Left forelimb (tissue), 1 donor: ENCODE measurements at regions not wholly inside any gene's neighbourhood (a gene's known extent, or its start where the extent isn't known, plus 50 kb on each side); places are given as distances from the start of the nearest gene placed in this dataset.

Experiments used
- DNase-seq: peaks from one replicate; pipeline ENCODE4 v3.0.0-alpha.2; 2018; ENCODE audit warnings: low spot score

DNA sequence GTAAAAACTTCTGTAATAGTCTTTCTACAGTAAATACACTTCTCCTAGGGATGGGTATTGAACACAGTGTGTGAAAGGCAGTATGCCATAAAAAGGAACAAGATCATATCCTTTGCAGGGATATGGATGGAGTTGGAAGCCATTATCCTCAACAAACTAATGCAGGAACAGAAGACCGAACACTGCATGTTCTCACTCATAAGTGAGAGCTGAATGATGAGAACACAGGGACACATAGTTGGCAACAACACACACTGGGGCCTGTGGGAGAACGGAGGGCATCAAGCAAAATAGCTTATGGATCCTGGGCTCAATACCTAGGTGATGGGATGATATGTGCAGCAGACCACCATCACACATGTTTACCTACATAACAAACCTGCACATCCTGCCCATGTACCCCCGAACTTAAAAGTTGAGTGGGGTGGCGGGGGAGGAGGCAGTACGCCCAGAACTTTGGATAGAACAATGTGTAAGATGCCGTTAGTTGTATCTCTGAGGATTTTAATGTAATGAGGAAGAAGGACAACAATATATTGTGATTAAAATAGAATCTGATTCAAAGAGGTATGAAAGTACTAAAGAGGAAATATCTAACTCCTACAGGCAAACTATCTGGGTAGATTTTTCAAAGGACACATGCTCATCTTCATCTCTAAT, 183.2 kb downstream of the NDFIP2 start:
- DNase-seq = no peak

DNA sequence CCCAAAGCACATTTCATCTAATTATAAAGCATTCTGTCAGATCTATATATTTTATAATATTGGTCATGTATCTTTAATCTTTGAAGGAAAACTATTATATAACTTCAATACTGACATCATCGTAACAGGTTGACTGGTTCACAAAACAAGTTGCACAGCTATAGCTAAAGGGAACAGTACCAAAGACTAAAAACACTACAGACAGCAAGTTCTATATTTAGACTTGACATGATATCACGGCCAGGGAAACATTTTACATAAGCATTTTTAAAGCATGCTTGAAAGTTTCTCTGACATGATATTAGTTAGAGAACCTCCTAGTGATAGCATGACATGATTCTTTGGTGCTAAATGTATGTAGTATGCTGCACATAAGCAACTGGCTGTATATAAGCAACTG, 182.5 kb downstream of the NDFIP2 start:
- DNase-seq = no peak

DNA sequence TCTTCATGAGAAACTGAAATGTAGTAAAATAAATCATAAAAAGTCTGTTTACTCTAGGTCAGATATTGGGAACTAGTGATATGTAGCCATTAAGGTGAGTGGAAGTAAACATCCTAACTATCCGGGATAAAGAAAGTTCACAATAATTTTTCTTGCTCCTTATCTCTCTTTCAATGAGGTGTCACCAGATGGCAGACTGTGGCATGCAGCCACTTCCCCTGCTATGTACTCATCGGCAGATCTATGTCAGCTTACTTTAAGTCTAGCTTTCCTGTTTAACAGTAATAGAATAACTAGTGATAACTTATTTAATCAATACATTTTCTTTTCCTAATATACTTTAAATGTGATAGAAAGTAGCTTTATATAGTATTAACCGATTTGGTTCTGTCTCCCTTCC, 181.9 kb downstream of the NDFIP2 start:
- no peak for DNase-seq

DNA sequence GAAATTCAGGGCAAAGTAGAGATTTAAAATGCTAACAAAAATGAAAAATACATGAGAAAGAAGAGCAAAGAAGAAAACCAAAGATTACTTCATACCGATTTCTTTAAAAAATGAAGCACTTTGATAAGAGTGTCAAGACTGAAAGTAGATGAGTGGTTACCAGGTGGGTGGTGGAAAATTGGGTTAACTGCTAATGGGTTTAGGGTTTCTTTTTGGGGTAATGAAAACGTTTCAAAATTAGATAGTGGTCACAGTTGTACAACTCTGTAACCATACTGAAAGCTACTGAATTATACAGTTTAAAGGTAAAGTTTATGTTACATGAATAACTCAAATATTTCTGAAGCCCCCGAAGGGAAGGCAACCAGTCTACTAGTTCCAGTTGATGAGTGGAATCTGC, 179.4 kb downstream of the NDFIP2 start:
- no peak for DNase-seq

DNA sequence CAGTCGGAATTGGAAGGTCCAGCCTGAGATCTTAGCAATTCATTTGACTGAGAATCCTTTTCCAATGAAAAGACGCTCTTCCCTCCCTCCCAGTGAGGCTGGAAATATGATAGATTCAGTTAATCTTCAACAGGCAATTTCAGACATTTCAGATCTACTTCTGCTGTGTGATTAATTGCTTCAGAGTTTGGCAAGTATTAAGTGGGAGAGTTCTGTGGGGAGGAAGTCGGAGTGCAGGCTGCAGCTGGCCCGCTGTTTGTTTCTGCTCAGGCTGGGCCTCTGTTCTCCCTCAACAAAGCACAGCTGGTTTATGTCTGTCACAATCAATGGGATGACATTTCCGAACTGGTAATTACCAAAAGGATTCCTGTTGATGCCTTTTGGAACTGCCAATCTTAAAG, 178.2 kb downstream of the NDFIP2 start:
- DNase-seq = no peak

DNA sequence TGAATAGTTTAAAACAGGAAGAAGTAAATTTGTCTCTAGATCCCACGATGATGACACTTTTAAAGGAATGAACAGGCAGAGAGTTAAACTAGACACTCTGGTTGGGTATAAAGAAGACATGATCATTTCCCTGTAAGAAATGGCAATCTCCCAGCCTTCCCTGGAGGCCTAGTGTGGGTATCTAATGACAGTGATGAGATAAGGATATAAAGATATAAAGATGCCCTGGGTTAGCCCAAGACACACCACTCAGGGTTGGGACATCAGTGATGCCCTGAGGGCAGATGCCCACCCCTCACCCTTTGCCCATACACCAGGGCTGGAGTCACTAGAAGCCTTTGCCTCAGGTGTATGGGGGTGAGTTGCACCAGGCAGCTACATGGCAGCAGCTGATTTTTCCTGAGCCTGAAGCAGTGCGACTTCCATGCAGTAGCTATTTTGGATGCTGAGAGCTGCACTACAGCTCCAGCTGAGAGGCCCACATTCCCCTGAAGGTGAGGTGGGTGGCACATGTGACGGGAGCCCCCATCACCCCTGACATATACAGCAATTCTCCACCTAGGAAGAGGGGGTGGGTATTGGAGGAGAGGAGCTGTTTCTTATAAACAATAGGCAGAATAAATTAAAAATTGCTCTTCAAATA, 177.5 kb downstream of the NDFIP2 start:
- DNase-seq = no peak

DNA sequence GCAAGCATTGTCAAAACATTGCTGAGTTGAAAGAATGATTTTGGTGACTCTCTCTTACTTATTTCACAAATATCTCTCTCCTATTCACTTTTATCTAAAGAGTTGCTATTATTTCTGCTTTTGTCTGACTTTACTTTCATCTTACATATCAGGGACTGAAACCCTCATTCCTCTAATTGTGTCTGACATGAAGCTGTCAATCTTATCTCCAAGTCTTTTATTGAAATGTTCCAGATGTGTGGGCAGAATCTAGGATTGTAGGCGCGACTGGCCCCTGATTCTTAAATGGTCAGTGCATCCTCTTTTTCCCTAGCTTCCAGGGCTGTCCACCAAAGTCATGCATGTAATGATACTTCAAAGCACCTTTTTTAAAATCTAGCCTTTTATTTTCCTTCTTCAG, 174.6 kb downstream of the NDFIP2 start:
- DNase-seq = no peak

DNA sequence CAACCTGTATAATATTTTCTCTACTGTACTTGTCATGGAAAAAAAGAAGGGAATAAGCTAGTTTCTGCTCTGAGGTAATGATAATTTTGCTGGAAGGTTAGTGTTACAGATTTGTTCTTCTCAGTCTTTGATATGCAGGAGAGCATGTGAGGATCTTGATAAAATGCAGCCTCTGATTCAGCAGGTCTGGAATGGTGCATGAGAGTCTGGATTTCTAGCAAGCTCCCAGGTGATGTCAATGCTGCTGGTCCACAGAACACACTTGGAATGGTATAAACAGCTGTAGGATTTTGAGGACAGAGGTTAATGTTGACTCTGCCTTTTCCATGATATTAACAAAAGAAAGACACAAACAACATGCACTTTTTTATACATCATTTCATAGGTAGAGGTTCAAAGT, 173.6 kb downstream of the NDFIP2 start:
- DNase-seq = no peak

DNA sequence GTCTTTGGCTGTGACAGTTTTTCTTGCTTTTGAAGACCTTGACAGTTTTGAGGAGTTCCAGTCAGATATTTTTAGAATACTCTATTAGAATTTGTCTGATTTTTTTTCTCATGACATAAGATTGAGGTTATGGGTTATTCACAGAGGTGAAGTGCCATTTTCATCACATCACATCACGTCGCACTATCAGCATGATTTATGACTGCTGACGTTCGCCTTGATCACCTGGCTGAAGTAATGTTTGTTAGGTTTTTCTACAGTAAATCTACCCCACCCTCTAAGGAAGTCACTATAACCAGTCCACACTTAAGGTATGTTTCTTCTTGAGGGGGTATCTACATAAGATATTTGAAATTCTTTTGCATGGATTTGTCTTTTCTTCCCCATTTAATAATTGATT, 169.7 kb downstream of the NDFIP2 start:
- no peak for DNase-seq

DNA sequence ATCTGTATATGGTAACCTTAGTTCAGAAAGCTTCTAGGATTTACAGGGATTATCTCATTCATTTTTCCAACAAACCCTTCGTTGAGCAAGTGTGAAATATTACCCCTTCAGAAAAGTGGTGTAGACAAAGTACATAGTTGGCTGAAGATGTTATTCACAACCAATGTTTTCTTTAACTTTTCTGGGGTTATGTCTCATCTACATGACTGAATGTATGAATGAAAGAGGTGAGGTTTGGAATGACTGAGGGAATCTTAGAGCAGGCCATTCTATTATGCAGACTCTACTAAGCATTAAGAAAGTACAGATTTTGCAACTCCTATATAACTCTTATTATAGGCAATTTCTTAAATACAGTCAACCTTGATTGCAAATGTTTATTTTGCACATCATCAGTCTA, 167.2 kb downstream of the NDFIP2 start:
- no peak for DNase-seq

DNA sequence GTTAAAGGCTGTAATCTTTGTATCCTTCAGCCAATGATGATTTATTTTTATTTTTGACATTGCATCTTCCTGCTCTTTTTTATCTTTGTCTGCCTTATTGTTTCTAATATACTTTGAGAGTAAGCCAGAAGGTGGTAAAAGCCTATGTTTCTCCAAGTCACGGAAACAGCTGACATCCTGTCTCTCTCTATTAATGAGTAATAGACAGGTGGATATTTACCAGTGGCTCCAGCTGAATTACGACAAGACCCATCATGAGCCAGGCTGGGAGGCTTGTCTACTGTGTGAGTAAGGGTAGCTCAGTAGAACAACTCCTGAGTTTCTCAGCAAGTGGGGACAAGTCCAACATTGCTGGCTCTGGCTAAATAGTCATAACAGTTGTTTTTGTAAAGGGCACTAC, 166.6 kb downstream of the NDFIP2 start:
- DNase-seq = no peak

DNA sequence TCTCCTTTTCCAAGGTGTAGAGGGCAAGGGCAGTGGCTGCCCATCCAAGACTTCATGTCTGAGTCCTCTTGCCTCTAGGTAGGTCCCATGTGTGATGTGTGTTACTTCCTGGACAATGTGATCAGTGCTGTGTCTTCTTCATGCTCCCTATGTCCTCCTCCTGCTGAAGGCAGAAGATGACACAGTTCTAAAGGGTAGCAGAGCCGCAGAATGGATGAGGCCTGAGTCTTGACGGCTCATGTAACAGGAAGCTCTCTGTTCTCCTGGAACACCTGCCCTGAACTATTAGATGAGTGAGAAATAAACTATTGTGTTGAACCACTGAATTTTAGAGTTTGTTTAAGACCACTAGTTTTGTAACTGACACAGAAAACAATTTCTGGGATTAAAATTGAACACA, 165.9 kb downstream of the NDFIP2 start:
- DNase-seq = no peak

DNA sequence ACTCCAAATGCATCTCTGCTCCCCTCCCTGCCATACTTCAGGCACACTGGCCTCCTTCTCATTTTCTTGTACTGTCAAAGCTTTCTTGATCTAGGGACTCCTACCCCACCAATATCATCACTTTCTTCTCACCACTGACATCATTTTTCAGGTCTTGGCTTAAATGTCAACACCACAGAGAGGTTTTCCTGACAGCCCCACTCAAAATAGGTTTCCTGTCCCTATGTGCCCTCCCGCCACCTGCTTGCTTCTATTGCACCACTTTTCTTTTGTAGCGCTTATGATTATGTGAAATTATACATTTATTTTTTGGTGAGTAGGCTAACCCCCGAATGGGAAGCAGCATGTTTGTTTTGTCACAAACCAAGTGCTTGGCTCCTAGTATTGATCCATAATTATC, 164.6 kb downstream of the NDFIP2 start:
- no peak for DNase-seq

DNA sequence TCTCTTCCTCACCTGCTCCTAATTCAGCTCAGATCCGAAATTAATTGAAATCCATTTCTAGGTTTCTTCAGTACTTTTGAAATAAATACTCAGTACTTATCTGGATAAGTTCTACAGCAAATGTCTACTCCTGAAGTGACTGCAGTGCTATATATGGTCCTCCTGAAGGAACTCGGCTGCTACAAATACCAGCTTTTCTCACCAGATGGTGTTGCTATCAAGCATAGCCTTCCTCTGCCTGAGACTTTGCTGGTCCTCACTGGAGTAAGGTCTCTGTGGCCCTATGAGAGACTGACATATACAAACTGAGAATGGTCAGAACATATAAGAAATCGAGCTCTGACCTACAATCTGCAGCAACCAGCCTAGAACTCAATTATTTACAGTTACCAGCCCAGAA, 161.6 kb downstream of the NDFIP2 start:
- no peak for DNase-seq

DNA sequence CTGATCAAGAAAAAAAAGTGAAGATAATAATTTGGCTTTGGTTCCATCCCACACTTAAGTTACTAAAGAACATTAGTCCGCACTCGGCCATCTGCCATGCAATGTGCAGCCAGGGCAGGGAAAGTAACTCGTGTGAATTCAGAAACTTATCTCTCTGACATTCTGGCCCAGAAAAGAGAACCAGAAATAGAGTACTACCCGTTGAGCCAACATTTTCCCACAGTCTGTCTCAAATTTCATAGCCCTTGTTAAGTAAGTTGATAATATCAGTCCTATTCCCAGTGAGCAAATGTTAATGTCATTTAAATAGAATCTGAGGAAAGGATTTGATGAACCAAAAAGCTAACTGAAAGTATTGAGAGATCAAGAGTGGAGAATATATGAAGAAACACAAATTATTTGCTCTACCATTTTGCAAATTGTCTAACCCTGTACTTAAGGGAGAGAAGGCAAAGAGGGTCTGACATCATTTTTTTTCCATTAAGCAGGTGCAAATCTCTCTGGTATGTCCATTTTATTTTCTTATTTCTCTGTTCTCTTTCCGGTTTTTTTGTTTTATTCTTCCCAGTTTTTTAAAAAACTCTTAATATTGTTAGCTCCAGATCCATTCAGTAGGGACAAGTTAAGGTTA, 156.3 kb downstream of the NDFIP2 start:
- DNase-seq = no peak

DNA sequence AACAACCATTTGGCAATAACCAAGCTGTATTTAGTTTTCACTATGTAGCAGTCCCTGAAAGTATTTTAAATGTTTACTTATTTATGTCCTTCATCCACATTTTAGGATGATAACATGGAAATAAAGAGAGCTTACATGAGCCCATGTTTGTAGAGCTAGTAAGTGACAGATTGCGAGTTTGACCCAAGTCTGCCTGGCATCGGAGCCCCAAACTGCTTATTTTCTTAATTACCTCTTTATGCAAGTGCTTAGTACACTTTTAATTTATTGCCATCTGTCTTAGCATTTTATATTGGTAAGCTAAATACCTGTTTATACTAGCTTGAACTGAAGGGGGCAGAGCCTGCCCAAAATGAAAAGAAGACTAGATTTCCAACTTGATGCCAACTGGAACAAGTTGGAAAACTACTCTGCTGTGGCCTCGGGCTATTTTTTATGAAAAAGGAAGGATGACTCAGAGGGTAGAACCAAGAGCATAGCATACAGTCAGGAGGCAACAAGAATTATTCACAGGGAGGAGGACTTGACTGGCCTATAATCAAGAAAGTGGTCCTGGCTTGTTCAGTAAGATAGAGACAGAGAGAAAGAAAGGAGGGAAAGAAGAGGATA, 150.2 kb downstream of the NDFIP2 start:
- DNase-seq = no peak

DNA sequence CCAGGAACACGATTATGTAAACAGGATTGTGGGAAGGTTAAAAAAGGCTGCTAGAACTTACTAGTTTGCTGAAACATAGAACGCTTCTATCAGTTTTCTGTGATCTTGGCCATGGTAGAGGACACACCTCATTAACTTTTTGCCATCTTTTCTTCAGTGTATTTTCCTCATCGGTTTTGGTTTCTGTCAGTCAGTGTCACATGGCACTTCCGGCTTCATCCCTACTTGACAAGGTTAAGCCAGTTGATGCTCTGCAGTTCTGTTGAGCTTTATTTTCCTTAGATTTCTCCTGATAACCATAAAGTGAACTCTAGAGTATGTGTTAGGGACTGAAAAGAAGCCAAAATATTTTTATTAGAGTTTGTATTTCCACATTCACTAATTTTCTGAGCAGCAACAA, 147.5 kb downstream of the NDFIP2 start:
- no peak for DNase-seq

DNA sequence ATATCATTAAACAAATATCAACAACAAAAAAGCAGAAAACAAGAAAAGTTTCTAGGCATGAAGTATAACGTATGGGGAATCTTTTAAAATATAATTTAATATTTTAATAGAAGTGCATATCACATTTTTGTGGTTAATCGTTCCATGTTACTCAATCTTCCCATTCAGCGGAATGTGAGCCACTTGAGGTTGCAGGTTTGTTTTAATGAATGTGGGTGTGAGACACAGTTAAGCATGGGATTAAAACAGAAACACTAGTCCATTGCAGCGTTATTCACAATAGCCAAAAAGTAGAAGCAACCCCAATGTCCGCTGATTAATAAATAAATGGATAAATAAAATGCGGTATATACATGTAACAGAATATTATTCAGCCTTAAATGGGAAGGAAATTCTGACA, 146.0 kb downstream of the NDFIP2 start:
- no peak for DNase-seq

DNA sequence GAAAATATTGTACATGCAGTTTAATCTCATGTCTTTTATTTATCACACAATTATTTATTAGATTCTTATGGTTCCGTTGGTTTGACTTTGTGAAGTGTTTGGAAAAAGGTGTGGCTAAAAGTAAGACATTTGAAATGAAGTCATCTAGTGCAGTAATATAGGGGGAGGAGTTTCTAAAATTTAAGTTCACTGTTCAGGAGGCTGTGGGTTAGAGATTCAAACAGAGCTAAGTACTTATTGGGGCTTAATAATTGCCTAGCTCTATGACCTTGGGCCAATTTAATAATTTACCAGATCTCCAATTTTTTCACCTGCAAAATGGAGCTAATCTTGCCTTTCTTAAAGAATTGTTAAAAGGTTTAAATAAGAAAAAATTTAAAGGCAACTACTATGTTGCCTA, 144.6 kb downstream of the NDFIP2 start:
- DNase-seq = no peak

DNA sequence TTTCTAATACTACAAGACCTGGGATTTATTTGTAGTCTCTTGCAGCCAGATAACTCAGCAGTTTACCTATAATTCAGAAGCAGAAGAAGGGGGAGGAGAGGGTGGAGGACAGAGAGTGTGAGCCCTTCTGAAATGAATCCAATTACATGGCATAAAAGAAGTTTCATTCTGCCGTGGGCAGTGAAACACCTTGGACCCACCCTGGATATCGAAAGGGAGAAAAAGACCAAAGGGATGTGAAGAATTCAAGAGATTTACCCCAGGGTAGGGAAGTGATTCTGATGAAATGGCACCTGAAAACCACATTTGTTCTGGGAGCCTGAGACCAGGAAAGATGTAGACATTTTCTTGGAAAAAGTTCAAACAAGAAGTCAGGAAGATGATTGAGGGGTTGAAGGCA, 140.9 kb downstream of the NDFIP2 start:
- no peak for DNase-seq

DNA sequence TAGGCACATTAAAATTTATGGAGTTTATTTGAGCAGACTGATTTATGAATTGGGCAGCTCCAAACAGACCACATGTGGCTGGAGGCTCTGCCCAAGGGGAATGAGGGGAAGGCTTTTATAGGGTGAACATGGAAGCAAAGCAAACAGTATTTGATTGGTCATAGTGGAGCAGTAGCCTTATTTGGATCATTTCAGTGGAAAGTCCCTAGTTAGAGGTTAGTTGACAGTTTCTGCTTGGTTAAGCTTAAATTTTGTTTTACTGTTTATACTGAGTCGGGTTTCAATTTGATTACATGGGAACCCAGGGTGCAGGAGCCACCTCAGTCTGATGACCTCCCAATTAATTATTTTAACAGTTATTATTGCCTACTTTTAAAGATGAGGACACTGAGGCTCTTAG, 140.5 kb downstream of the NDFIP2 start:
- no peak for DNase-seq

DNA sequence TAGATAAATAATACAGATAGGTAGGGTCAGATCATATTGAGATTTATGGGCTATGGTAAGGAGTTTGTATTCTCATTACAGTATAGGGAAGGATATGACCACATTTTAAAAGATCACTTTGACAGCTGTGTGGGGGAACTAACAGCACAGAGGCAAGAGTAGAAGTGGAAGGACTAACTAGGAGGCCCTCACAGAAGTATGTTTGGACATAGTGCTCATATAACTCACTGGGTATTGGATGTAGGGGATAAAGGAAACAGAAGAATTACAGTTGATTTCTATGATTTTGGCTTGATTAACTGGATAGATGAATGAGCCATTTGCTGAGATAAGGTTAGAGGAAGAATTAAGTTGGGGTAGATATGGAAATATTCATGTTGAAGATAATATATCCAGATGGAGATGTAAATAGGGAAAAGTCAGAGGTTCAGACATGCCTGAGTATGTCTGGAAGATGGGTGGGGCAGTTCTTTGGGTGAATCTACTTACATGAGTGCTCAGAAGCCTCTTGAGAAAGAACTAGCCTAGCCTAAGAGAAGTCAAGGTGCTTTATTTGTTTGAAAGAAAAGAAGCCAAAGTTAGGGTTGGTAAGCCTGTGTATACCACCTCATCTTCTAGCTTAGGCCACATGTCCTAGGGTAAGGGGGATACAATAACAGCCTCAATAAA, 133.4 kb downstream of the NDFIP2 start:
- DNase-seq = no peak

DNA sequence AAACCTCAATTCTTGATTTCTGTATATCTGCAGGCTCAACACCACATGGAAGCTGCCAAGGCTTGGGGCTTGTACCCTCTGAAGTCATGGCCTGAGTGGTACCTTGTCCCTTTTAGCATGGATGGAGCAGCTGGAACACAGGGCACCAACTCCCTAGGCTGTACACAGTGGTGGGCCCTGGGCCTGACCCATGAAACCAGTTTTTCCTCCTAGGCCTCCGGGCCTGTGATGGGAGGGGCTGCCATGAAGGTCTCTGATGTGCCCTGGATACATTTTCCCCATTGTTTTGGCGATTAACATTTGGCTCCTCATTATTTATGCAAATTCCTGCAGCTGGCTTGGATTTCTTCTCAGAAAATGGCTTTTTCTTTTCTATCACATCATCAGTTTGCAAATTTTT, 131.6 kb downstream of the NDFIP2 start:
- DNase-seq = no peak
